ENCODE measurements at regions not wholly inside any gene's neighbourhood (a gene's known extent, or its start where the extent isn't known, plus 50 kb on each side); places are given as distances from the start of the nearest gene placed in this dataset.

GRCh38 chr21:16532840-16533239 is 803.1 kb downstream of the USP25 start:
- TF ChIP-seq EZH2 (IDR thresholded peaks at IDR 0.05; ENCODE audit: insufficient read depth, poor library complexity, severe bottlenecking): no peak
- TF ChIP-seq EZH2phosphoT487 (IDR thresholded peaks at IDR 0.05; ENCODE audit: insufficient read depth, low read depth): no peak

All from GM23248 (cell line).